MCF 10A (cell line): ENCODE measurements at regions not wholly inside any gene's neighbourhood (a gene's known extent, or its start where the extent isn't known, plus 50 kb on each side); places are given as distances from the start of the nearest gene placed in this dataset.

ENCODE experiments used
- BruUV-seq: library from RNA; stranded (reverse); fragments of 400-500 nt; replicated peaks from 2 replicates; lab custom pipeline; 2021; lab: Mats Ljungman, UMichigan
- CTCF ChIA-PET: fragments of 300-600 bp; sonication (Branson Sonifier 250); formaldehyde crosslinking; extraction: SDS; loops from one replicate; lab custom pipeline; 2021; ENCODE audit warnings: antibody characterized with exemption, inconsistent platforms; lab: Yijun Ruan, JAX
- POLR2A ChIA-PET: fragments of 300-600, 350-650 bp; sonication (Branson Sonifier 250); formaldehyde crosslinking; extraction: SDS; loops from one replicate; lab custom pipeline; 2020; ENCODE audit warnings: antibody characterized with exemption, inconsistent platforms; lab: Yijun Ruan, JAX
- DNase-seq: peaks from one replicate; pipeline ENCODE4 v3.0.0-alpha.2; 2018; ENCODE audit not compliant: unreplicated experiment
- H3K27ac Mint-ChIP-seq: one replicate; pipeline ENCODE4 v1.8.0; 2022; ENCODE audit warnings: mild to moderate bottlenecking, low read depth, mixed read lengths; ENCODE audit not compliant: unreplicated experiment
- H3K27me3 Mint-ChIP-seq: one replicate; pipeline ENCODE4 v1.8.0; 2022; ENCODE audit warnings: mixed read lengths; ENCODE audit not compliant: insufficient read depth, unreplicated experiment
- H3K36me3 Mint-ChIP-seq: one replicate; pipeline ENCODE4 v1.8.0; 2022; ENCODE audit warnings: mild to moderate bottlenecking, moderate library complexity, mixed read lengths; ENCODE audit not compliant: insufficient read depth, unreplicated experiment
- H3K4me1 Mint-ChIP-seq: one replicate; pipeline ENCODE4 v1.8.0; 2022; ENCODE audit warnings: mixed read lengths; ENCODE audit not compliant: insufficient read depth, unreplicated experiment
- H3K4me3 Mint-ChIP-seq: one replicate; pipeline ENCODE4 v1.8.0; 2022; ENCODE audit warnings: mild to moderate bottlenecking, moderate library complexity, mixed read lengths; ENCODE audit not compliant: unreplicated experiment
- H3K9me3 Mint-ChIP-seq: one replicate; pipeline ENCODE4 v1.8.0; 2022; ENCODE audit warnings: mixed read lengths; ENCODE audit not compliant: unreplicated experiment
- CTCF ChIP-seq: fragments of 200-600 bp; IDR thresholded peaks from one replicate; pipeline ENCODE4 v1.8.0; 2022; ENCODE audit warnings: antibody characterized with exemption, mild to moderate bottlenecking; ENCODE audit not compliant: unreplicated experiment
- intact Hi-C: fragments of 100-400 bp; cut with micrococcal nuclease; formaldehyde crosslinking; loops from 2 replicates; pipeline ENCODE4 v1.14.1; 2022

GRCh38 chr2:35293261-35293660 is 1062.3 kb upstream of the CRIM1 start:
- Mint-ChIP-seq H3K27me3 (peaks cover 31% of the 10 kb centered on the region), H3K36me3 (no peaks in the 10 kb centered on the region), H3K27ac (no peak overlapping the region), H3K4me1 (peaks cover 4% of the 10 kb centered on the region), H3K4me3 (no peak overlapping the region), H3K9me3 (no peaks in the 10 kb centered on the region)
- intact Hi-C loops: no loop called here
- no peak for TF ChIP-seq CTCF
- no TSS peak for BruUV-seq
- no peak for DNase-seq
- ChIA-PET CTCF (no interaction called here), POLR2A (no interaction called here)

DNA sequence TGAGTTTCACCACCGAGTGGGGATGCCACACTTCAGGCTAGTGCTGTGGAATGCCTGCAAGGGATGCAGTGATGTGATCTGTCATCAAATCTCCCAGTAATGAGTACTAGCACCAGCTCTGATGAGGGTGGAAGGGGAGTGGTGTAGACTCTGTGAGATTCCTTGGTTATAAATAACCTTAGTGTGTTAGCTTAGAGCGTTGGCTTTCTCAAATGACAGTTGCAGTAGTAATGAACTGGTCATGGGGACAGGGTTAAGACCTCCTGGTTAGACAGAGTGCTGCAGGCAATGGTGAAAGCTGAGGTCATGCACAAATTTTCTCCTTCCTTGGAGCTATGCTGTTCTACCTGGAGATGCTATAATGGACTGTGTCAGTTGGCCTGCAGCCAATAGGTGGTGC is 1063.4 kb upstream of the CRIM1 start:
- no peak for TF ChIP-seq CTCF
- no peak overlapping the region for H3K27ac Mint-ChIP-seq
- CTCF ChIA-PET: interaction anchor here (0.6 to 1.3 kb wide), 2 partner anchors 118 to 541 kb away, joined by 3 to 7 read pairs; no protein-coding TSS in a partner anchor

GRCh38 chr2:35281702-35282101 is 1073.9 kb upstream of the CRIM1 start:
- Mint-ChIP-seq H3K27ac (no peak overlapping the region), H3K9me3 (no peaks in the 10 kb centered on the region), H3K27me3 (peaks cover 35% of the 10 kb centered on the region), H3K36me3 (no peaks in the 10 kb centered on the region), H3K4me3 (no peak overlapping the region), H3K4me1 (no peaks in the 10 kb centered on the region)
- no TSS peak for BruUV-seq
- intact Hi-C loops: no loop called here
- TF ChIP-seq CTCF: no peak
- POLR2A ChIA-PET: no interaction called here
- CTCF ChIA-PET: interaction anchor here (0.6 kb wide), 1 partner anchor 62 kb away, joined by 3 read pairs; no protein-coding TSS in a partner anchor
- DNase-seq: no peak

More for the DNA sequence above, 1063.4 kb upstream of the CRIM1 start:
- Mint-ChIP-seq H3K27me3 (peaks cover 41% of the 10 kb centered on the region), H3K9me3 (no peaks in the 10 kb centered on the region), H3K4me1 (no peaks in the 10 kb centered on the region), H3K4me3 (no peak overlapping the region), H3K36me3 (no peaks in the 10 kb centered on the region)
- intact Hi-C loops: no loop called here
- POLR2A ChIA-PET: no interaction called here
- DNase-seq: no peak
- no TSS peak for BruUV-seq

- DNase-seq: no peak
- peaks cover 73% of the 10 kb centered on the region for H3K27me3 Mint-ChIP-seq
- TF ChIP-seq CTCF: no peak
- no peaks in the 10 kb centered on the region for H3K4me1 Mint-ChIP-seq
- no peak overlapping the region for H3K4me3 Mint-ChIP-seq
- BruUV-seq: no TSS peak
- H3K9me3 Mint-ChIP-seq: no peaks in the 10 kb centered on the region
- no peaks in the 10 kb centered on the region for H3K36me3 Mint-ChIP-seq
- ChIA-PET POLR2A (no interaction called here), CTCF (no interaction called here)
- intact Hi-C loops: no loop called here
- H3K27ac Mint-ChIP-seq: no peak overlapping the region
Observed at GRCh38 chr2:35255826-35256225, 1099.8 kb upstream of the CRIM1 start.
